ENCODE measurements at regions not wholly inside any gene's neighbourhood (a gene's known extent, or its start where the extent isn't known, plus 50 kb on each side); places are given as distances from the start of the nearest gene placed in this dataset.
"Not testable (repeated sequence)": the region's sequence is repeated elsewhere in the genome, so short reads cannot be mapped to it uniquely, and the experiment has no call there.

DNA sequence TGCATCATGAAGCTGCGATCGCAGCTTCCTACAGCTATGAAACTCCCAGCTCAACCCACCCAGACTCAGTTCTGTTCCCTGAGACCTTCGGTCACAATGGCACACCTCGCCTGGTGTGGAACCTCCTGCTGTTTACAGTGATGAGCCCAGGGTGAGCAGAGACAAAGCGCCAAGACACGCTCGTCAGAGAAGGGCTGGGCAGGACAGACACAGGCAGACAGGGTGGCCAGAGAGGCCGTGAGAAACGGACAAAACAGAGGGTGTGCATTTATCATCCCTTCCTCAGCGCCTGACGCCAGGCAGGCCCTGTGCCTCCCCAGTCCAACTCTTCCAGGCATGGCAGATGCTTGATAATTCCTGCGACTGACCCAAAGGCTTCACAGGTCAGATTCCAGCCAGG is 324.5 kb downstream of the CACNA1B start:
- TF ChIP-seq, protein P1, sequence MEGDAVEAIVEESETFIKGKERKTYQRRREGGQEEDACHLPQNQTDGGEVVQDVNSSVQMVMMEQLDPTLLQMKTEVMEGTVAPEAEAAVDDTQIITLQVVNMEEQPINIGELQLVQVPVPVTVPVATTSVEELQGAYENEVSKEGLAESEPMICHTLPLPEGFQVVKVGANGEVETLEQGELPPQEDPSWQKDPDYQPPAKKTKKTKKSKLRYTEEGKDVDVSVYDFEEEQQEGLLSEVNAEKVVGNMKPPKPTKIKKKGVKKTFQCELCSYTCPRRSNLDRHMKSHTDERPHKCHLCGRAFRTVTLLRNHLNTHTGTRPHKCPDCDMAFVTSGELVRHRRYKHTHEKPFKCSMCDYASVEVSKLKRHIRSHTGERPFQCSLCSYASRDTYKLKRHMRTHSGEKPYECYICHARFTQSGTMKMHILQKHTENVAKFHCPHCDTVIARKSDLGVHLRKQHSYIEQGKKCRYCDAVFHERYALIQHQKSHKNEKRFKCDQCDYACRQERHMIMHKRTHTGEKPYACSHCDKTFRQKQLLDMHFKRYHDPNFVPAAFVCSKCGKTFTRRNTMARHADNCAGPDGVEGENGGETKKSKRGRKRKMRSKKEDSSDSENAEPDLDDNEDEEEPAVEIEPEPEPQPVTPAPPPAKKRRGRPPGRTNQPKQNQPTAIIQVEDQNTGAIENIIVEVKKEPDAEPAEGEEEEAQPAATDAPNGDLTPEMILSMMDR (IDR thresholded peaks at IDR 0.05): not testable (repeated sequence)
- TF ChIP-seq POLR2AphosphoS5, POLR2A (IDR thresholded peaks at IDR 0.05): not testable (repeated sequence)

Data from prostate gland (tissue), 2 donors.